K562 (cell line): ENCODE measurements at regions not wholly inside any gene's neighbourhood (a gene's known extent, or its start where the extent isn't known, plus 50 kb on each side); places are given as distances from the start of the nearest gene placed in this dataset.

Experiments
- REST ChIP-seq, 2 experiments: fragments of 450-650 bp; formaldehyde crosslinking in 1 of 2; IDR thresholded peaks; 2 replicates each; pipeline versions ENCODE4 v1.4.0 to v1.6.1; 2014 to 2020; ENCODE audit warnings: mild to moderate bottlenecking in 2 of 2, borderline replicate concordance in 1 of 2, low read depth in 1 of 2
- ZNF551 ChIP-seq: fragments of 250-450 bp; sonication (Bioruptor Pico); IDR thresholded peaks from 2 replicates; pipeline ENCODE4 v1.5.0; 2021; ENCODE audit warnings: mild to moderate bottlenecking, moderate library complexity

- no peak for TF ChIP-seq REST (IDR thresholded peaks at IDR 0.05; ENCODE audit: borderline replicate concordance)
- no peak for TF ChIP-seq REST (CRISPR knock-in tag; IDR thresholded peaks at IDR 0.05; ENCODE audit: low read depth)
- no peak for TF ChIP-seq ZNF551 (CRISPR knock-in tag)
- TF ChIP-seq, all 486 proteins: peak for 0
Observed at GRCh38 chr5:158155067-158155466, 296.1 kb upstream of the CLINT1 start (continued).
